Smooth muscle cell (in vitro differentiated cells): ENCODE measurements at regions not wholly inside any gene's neighbourhood (a gene's known extent, or its start where the extent isn't known, plus 50 kb on each side); places are given as distances from the start of the nearest gene placed in this dataset.

ENCODE experiments used
- DNase-seq: peaks from one replicate; lab custom pipeline; 2025; ENCODE audit not compliant: unreplicated experiment; lab: John Stamatoyannopoulos, UW
- H2AFZ ChIP-seq: fragments of 200-600 bp; sonication (generic); 2 replicates; pipeline ENCODE4 v1.6.0; 2016; ENCODE audit warnings: antibody characterized with exemption, low read depth, mild to moderate bottlenecking
- H3F3A ChIP-seq: fragments of 200-600 bp; sonication (generic); 2 replicates; pipeline ENCODE4 v1.6.0; 2017; ENCODE audit warnings: antibody characterized with exemption, low read depth
- H3K27ac ChIP-seq: fragments of 200-600 bp; sonication (generic); 2 replicates; pipeline ENCODE4 v1.5.1; 2016; ENCODE audit warnings: low read depth, mild to moderate bottlenecking
- H3K27me3 ChIP-seq: fragments of 200-600 bp; sonication (generic); 2 replicates; pipeline ENCODE4 v1.6.1; 2016; ENCODE audit warnings: low read depth, mild to moderate bottlenecking
- H3K36me3 ChIP-seq: fragments of 200-600 bp; sonication (generic); 2 replicates; pipeline ENCODE4 v1.5.1; 2016; ENCODE audit warnings: low read depth
- H3K4me1 ChIP-seq: fragments of 200-600 bp; sonication (generic); 2 replicates; pipeline ENCODE4 v1.5.1; 2016; ENCODE audit warnings: low read depth
- H3K4me2 ChIP-seq: fragments of 200-600 bp; sonication (generic); 2 replicates; pipeline ENCODE4 v1.6.0; 2016; ENCODE audit warnings: mild to moderate bottlenecking
- H3K4me3 ChIP-seq: fragments of 200-600 bp; sonication (generic); 2 replicates; pipeline ENCODE4 v1.5.1; 2016; ENCODE audit warnings: mild to moderate bottlenecking
- H3K79me2 ChIP-seq: fragments of 200-600 bp; sonication (generic); 2 replicates; pipeline ENCODE4 v1.6.0; 2016; ENCODE audit warnings: low read depth, mild to moderate bottlenecking
- H3K9ac ChIP-seq: fragments of 200-600 bp; sonication (generic); 2 replicates; pipeline ENCODE4 v1.6.0; 2016; ENCODE audit warnings: low read depth
- H3K9me3 ChIP-seq: fragments of 200-600 bp; sonication (generic); replicated peaks from 2 replicates; pipeline ENCODE4 v1.5.1; 2016; ENCODE audit warnings: low read depth
- H4K20me1 ChIP-seq: fragments of 200-600 bp; sonication (generic); 2 replicates; pipeline ENCODE4 v1.6.0; 2016; ENCODE audit warnings: low read depth
- CTCF ChIP-seq: fragments of 200-600 bp; sonication (generic); IDR thresholded peaks from 2 replicates; pipeline ENCODE4 v1.5.1; 2017; ENCODE audit warnings: borderline replicate concordance, mild to moderate bottlenecking, antibody characterized with exemption; ENCODE audit not compliant: insufficient read depth, poor library complexity, severe bottlenecking
- WGBS: methylation state at CpG from one replicate; pipeline ENCODE4 v1.1.7; 2016; ENCODE audit warnings: low lambda C conversion rate; 5-methylcytosine and 5-hydroxymethylcytosine counted together

- TF ChIP-seq CTCF: no peak
- no peaks in the 10 kb centered on the region for H4K20me1 ChIP-seq
- no peaks in the 10 kb centered on the region for H3K27me3 ChIP-seq
- DNase-seq: no peak
- H3K79me2 ChIP-seq: no peaks in the 10 kb centered on the region
- H3K36me3 ChIP-seq: no peaks in the 10 kb centered on the region
- H3K27ac ChIP-seq: no peak overlapping the region
- no peak overlapping the region for H3K9ac ChIP-seq
- no peaks in the 10 kb centered on the region for H3F3A ChIP-seq
- H3K4me1 ChIP-seq: peaks cover 14% of the 10 kb centered on the region
- WGBS: 89% methylated on average over 8 of the region's 8 CpGs
- no peaks in the 10 kb centered on the region for H3K9me3 ChIP-seq
- no peak overlapping the region for H2AFZ ChIP-seq
- no peak overlapping the region for H3K4me3 ChIP-seq
- H3K4me2 ChIP-seq: no peak overlapping the region
Observed at GRCh38 chr12:105554856-105555255, 224.4 kb downstream of the C12orf75 start.

- no peak overlapping the region for H3K4me2 ChIP-seq
- no peaks in the 10 kb centered on the region for H3K79me2 ChIP-seq
- no peaks in the 10 kb centered on the region for H3F3A ChIP-seq
- H3K4me1 ChIP-seq: peaks cover 14% of the 10 kb centered on the region
- H3K4me3 ChIP-seq: no peak overlapping the region
- no peaks in the 10 kb centered on the region for H3K9me3 ChIP-seq
- H2AFZ ChIP-seq: no peak overlapping the region
- H3K36me3 ChIP-seq: no peaks in the 10 kb centered on the region
- no peak for DNase-seq
- no peak overlapping the region for H3K27ac ChIP-seq
- H3K9ac ChIP-seq: no peak overlapping the region
- WGBS: 96% methylated on average over 10 of the region's 10 CpGs
- H3K27me3 ChIP-seq: no peaks in the 10 kb centered on the region
- H4K20me1 ChIP-seq: no peaks in the 10 kb centered on the region
- TF ChIP-seq CTCF: no peak
Observed at GRCh38 chr12:105555556-105556295, 225.2 kb downstream of the C12orf75 start.

- Histone ChIP-seq H3K27me3 (no peaks in the 10 kb centered on the region), H3K9ac (no peak overlapping the region), H3K36me3 (no peaks in the 10 kb centered on the region), H3F3A (no peaks in the 10 kb centered on the region), H3K27ac (no peak overlapping the region), H2AFZ (no peak overlapping the region), H3K9me3 (no peaks in the 10 kb centered on the region), H4K20me1 (no peaks in the 10 kb centered on the region), H3K79me2 (no peaks in the 10 kb centered on the region), H3K4me3 (no peak overlapping the region), H3K4me2 (no peak overlapping the region), H3K4me1 (peaks cover 16% of the 10 kb centered on the region)
- DNase-seq: no peak
- TF ChIP-seq CTCF: no peak
- 94% methylated on average over 6 of the region's 6 CpGs for WGBS
Observed at GRCh38 chr12:105559310-105559709, 228.8 kb downstream of the C12orf75 start.
